GM12878 (cell line): ENCODE measurements at regions not wholly inside any gene's neighbourhood (a gene's known extent, or its start where the extent isn't known, plus 50 kb on each side); places are given as distances from the start of the nearest gene placed in this dataset.
"Not testable (repeated sequence)": the region's sequence is repeated elsewhere in the genome, so short reads cannot be mapped to it uniquely, and the experiment has no call there.

ENCODE experiments used
- BHLHE40 ChIP-seq, 2 experiments: fragments of 450-650 bp in 1 of 2; IDR thresholded peaks; 2 replicates each; pipeline ENCODE4 v1.6.1; 2011 to 2017; ENCODE audit warnings: low read depth in 2 of 2, borderline replicate concordance in 1 of 2, improper control_type of control experiment in 1 of 2, low read length in 1 of 2, mild to moderate bottlenecking in 1 of 2
- SIX5 ChIP-seq: IDR thresholded peaks from 2 replicates; pipeline ENCODE4 v1.6.1; 2011; ENCODE audit warnings: mild to moderate bottlenecking, low read depth, low read length, moderate library complexity; ENCODE audit not compliant: severe bottlenecking

GRCh38 chr22:11361496-11361895 lies 4166.5 kb upstream of the OR11H1 start:
- TF ChIP-seq SIX5; BHLHE40 (IDR thresholded peaks at IDR 0.05; ENCODE audit: borderline replicate concordance in 1 of 2, low read depth in 2 of 2, low read length in 1 of 2): not testable (repeated sequence)
